NCI-H2196 treated with DMSO at 0.1 percent for 48 hours (cell line): ENCODE measurements at regions not wholly inside any gene's neighbourhood (a gene's known extent, or its start where the extent isn't known, plus 50 kb on each side); places are given as distances from the start of the nearest gene placed in this dataset.

Source experiments
- DNase-seq: peaks from one replicate; lab custom pipeline; 2025; ENCODE audit not compliant: unreplicated experiment; lab: John Stamatoyannopoulos, UW

DNA sequence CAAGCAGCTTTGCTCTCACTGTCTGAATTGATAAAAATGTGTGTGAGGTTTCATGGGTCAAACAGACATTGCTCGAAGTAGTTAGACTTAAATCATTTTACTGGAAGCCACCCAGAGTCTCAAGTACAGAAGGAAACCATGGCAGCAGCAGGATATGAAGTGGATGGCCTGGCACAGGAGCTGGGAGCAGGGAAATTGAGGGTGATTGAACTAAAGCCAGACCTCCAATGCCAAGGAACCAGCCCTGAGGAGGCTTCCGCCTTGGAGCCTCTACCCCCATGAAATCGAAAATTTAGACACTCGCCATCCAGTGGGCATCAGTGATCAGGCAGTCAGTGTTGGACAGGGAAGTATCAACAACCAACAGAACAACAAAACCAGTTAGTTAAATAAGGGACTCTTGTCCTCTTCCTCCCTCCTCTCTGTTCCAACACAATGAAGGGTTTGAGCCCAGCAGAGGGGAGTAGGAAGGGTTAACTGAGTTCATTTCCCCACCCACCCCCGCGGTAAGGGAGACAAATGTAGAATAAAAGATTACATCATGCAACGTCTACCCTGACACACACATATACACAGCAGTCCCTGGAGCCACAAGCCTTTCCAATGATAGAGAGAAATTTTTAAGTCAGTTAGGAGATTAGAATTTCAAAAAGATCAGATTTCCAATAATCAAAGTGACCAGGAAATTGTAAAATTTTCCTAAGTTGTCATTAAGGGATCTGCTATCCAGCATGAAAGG lies 156.3 kb downstream of the SLC16A9 start:
- no peak for DNase-seq

GRCh38 chr10:59550061-59550460 lies 159.6 kb downstream of the SLC16A9 start:
- no peak for DNase-seq

GRCh38 chr10:59538623-59539022 lies 171.0 kb downstream of the SLC16A9 start:
- DNase-seq: no peak

DNA sequence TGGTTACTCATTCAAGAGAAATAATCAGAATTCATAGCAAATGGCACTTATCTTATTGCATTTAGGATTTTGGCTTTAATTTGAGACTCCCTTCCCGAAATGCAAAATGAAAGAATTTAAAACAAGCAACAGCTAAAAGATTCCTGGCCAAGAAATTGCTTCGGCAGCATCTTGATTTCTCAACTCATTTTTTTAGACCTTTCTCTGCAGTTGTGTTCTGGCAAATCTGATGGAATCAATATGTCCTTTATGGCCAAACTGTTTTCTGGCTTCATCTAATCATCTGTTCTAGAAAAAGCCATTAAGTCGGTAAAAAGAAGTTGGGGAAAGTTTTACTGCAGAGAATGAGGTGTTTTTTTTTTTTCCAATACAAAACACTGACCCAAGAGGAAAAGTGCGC lies 172.1 kb downstream of the SLC16A9 start:
- DNase-seq: no peak

- no peak for DNase-seq
Measured at GRCh38 chr10:59536167-59537014, 173.3 kb downstream of the SLC16A9 start.

- DNase-seq: no peak
Measured at GRCh38 chr10:59524348-59524747, 162.0 kb upstream of the FAM13C start.

DNA sequence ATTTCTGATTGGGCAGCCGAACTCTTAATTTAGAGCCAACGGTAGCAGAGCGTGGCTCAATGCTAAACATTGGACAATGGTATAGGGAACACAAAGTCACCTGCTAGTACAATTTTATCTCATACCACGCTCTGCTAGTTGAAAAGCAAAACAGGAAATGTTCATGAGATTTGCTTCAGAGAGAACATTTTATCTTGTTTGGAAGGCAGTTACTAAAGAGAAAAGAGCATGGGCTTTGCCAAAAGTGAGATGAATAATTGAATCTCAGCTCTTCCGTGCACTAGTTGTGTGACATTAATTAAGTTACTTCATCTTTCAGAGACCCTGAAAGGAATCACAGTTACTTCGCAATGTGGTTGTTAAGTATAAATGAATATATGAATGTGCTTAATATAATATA lies 161.5 kb upstream of the FAM13C start:
- DNase-seq: no peak

- DNase-seq: no peak
Measured at GRCh38 chr10:59517996-59518395, 155.6 kb upstream of the FAM13C start.

DNA sequence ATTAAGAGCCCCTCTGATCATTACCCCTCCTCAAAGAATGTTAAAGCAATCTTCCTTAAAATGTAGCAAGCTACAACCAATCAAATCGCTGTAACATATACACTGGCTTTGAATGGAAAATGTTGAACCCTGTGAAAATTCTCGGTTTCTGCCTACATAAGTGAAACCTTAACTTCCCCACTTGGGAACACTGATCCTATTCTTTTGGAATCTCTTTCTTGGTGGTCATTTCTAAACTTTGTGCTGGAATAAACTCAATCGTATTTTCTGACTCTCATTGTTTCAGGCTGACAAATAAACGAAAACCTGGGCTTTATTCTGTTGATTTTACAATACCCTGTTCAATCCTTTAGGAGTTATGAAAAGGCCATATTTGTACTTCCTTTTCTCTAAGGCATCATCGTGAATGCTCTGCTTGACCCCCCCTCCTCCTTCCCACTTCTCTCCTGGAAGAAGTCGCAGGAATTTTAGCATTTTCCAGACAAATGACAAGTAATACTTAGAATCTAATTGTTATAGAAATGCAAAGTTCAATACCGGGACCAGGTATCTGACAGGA lies 155.1 kb upstream of the FAM13C start:
- DNase-seq: no peak

GRCh38 chr10:59513558-59513957 lies 151.2 kb upstream of the FAM13C start:
- DNase-seq: no peak

GRCh38 chr10:59512951-59513350 lies 150.6 kb upstream of the FAM13C start:
- DNase-seq: no peak

- no peak for DNase-seq
Measured at GRCh38 chr10:59508956-59509355, 146.6 kb upstream of the FAM13C start.

GRCh38 chr10:59508296-59508695 lies 145.9 kb upstream of the FAM13C start:
- no peak for DNase-seq

DNA sequence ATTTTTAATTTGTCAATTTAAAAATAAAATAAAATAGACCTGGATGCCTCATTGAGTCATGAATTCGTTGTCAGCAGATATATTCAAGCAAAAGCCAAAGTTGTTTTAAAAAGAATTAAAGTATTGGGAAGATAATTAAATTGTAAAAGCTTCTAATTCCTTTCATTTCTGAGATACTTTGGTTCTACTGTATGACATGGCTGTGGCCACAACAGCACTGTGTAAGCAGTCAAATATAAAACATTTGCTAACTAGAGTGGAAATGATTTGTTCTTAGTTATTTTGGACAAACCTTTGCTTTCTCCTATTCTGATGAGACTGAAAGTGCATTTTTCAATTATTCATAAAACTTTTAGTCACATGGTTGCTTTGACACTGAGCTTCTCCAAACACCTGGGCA lies 143.6 kb upstream of the FAM13C start:
- no peak for DNase-seq

DNA sequence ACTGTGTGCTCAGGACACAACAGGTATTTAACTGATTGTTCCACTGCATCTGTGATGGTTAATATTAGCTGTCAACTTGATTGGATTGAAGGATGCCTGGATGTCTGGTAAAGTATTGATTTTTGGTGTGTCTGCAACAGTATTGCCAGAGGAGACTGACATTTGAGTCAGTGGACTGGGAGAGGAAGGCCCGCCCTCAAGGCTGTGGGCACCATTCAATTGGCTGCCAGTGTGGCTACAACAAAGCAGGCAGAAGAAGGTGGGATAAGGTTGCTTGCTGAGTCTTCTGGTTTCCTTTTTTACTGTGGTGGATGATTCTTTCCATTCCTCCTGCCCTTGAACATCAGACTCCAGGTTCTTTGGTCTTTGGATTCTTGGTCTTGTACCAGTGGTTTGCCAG lies 137.1 kb upstream of the FAM13C start:
- no peak for DNase-seq

GRCh38 chr10:59493017-59493416 lies 130.7 kb upstream of the FAM13C start:
- no peak for DNase-seq

- no peak for DNase-seq
Measured at GRCh38 chr10:59479426-59479825, 117.1 kb upstream of the FAM13C start.

DNA sequence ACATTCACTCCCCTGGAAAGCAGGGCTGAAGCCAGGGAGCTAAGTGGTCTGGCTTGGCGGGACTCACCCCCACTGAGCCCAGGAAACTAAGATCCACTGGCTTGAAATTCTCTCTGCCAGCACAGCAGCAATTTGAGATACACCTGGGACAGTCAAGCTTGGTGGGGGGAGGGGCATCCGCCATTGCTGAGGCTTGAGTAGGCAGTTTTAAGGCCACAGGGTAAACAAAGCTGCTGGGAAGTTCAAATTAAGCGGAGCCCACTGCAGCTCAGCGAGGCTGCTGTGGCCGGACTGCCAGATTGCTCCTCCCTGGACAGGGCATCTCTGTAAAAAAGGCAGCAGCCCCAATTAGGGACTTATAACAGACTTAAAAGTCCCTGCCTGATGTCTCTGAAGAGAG lies 108.2 kb upstream of the FAM13C start:
- no peak for DNase-seq

DNA sequence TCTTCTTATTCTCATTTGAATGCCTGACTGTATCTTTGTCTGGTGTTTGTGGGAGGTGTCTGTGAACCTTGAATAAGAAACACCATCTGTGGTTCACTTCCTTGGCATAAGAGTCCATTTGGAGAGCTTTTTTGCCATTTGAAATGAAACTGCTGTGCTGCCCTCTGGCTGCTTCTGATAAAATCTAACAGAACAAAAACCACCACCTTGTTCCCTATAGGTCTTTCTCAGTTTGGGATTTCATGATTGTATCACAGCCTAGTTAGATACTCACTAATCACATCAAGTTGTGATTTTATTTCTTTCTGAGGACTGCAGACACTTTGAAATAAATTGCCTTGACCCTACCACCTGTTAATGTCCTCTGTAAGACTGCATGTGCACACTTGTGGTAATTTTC lies 102.7 kb upstream of the FAM13C start:
- DNase-seq: no peak

DNA sequence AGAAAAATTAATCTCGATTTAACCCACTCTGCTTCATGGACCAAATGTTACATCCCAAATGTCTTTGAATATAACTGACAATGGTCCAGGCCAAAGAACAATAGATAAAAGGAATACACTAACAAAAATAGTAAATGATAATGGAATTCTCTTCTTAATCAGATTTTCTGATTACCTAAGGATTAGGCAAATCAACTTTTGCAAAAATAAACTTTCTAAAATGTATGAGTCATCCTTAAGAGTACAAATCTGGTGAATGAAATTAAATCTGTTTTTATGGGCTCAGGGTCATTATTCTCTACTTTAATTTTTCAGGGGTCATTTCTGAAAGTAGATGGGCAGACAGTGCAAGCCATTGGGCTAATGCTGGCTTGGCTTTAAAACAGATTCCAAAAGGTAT lies 102.1 kb upstream of the FAM13C start:
- DNase-seq: no peak

- DNase-seq: no peak
Measured at GRCh38 chr10:59463909-59464308, 101.6 kb upstream of the FAM13C start.

GRCh38 chr10:59460601-59461000 lies 98.3 kb upstream of the FAM13C start:
- DNase-seq: no peak
